GM20000 (cell line): ENCODE measurements at regions not wholly inside any gene's neighbourhood (a gene's known extent, or its start where the extent isn't known, plus 50 kb on each side); places are given as distances from the start of the nearest gene placed in this dataset.

ENCODE experiments used
- DNase-seq: peaks from one replicate; pipeline ENCODE4 v3.0.0; 2012; ENCODE audit warnings: low spot score
- TF ChIP-seq, protein P1 (sequence below): IDR thresholded peaks from 2 replicates; pipeline ENCODE4 v1.5.1; 2012; ENCODE audit warnings: mild to moderate bottlenecking, control low read depth; ENCODE audit errors: extremely low read depth, missing control alignments

DNA sequence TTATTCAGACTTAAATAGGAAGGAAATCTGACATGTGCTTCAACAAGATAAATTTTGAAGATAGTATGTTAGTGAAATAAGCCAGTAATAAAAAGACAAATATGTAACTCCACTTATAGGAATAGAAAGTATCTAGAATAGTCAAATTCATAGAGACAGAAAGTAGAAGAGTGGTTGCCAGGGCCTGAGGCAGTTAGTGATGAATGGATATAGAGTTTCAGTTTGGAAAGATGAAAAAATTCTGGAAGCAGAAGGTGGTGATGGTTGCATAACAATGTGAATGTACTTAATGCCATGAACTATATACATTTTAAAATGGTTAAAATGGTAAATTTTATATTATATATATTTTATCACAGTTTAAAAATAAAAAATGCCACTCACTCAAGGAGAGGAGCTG, 54.3 kb downstream of the HAND2 start:
- TF ChIP-seq, protein P1, sequence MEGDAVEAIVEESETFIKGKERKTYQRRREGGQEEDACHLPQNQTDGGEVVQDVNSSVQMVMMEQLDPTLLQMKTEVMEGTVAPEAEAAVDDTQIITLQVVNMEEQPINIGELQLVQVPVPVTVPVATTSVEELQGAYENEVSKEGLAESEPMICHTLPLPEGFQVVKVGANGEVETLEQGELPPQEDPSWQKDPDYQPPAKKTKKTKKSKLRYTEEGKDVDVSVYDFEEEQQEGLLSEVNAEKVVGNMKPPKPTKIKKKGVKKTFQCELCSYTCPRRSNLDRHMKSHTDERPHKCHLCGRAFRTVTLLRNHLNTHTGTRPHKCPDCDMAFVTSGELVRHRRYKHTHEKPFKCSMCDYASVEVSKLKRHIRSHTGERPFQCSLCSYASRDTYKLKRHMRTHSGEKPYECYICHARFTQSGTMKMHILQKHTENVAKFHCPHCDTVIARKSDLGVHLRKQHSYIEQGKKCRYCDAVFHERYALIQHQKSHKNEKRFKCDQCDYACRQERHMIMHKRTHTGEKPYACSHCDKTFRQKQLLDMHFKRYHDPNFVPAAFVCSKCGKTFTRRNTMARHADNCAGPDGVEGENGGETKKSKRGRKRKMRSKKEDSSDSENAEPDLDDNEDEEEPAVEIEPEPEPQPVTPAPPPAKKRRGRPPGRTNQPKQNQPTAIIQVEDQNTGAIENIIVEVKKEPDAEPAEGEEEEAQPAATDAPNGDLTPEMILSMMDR, result no peak
- DNase-seq, result no peak

DNA sequence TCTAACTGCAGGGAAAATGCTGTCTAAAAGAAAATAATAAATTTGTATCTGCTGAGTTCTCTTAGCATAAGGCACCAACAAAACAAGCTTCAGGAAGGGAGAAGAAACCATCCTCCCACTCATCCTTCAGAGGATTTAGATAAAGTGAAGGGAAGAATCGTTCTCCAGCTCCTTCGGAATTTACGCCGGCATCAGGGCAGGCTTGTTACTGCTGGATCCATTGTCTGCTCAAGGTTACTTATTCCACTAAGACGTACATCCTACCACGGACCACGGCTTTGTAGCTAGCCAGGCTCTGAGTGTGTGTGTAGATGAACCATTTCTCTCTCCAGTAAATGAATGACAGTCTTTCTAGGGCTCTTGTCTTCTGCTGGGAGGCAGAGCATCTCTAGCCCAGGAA, 60.4 kb downstream of the HAND2 start:
- DNase-seq, result no peak
- TF ChIP-seq, protein P1, result no peak

- DNase-seq, result no peak
- TF ChIP-seq, protein P1, result no peak
Measured at GRCh38 chr4:173468314-173468713, 61.7 kb downstream of the HAND2 start.

- no peak for DNase-seq
- TF ChIP-seq, protein P1, result no peak
Measured at GRCh38 chr4:173466101-173466500, 63.9 kb downstream of the HAND2 start.

GRCh38 chr4:173464481-173464880, 65.5 kb downstream of the HAND2 start:
- DNase-seq, result no peak
- TF ChIP-seq, protein P1, result no peak

GRCh38 chr4:173463816-173464215, 64.9 kb upstream of the SCRG1 start:
- TF ChIP-seq, protein P1, result no peak
- DNase-seq, result no peak

GRCh38 chr4:173461170-173461569, 62.3 kb upstream of the SCRG1 start:
- DNase-seq, result no peak
- TF ChIP-seq, protein P1, result no peak
